ENCODE measurements at regions not wholly inside any gene's neighbourhood (a gene's known extent, or its start where the extent isn't known, plus 50 kb on each side); places are given as distances from the start of the nearest gene placed in this dataset.

DNA sequence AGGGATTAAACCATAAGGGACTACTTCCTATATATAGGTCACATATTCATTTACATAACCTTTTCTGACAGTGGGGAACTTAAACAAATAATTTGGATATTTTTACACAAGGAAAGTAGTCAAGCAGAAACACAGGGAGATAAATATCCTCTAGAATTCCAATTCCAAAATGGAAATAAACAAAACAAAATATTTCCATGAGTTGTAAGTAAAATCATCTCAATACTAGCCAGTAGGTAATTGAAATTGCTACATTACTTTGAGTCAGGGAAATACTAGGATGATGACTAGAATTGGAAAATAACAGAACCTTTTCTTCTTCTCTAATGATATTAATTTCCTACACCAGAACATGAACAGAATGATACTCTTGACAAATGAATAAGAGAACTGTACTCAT lies 1308.1 kb upstream of the GJE1 start:
- no peak overlapping the region for H3K27ac ChIP-seq (ENCODE audit: low read depth in 1 of 2, low read length in 2 of 2)
- intact Hi-C loops (cut with DNase I): no loop called here
- H3K9me3 ChIP-seq (ENCODE audit: control insufficient read depth, low read length): no peaks in the 10 kb centered on the region
- no peaks in the 10 kb centered on the region for H3K27me3 ChIP-seq (ENCODE audit: control insufficient read depth in 1 of 2, insufficient read depth in 2 of 2, low read length in 1 of 2)
- H3K36me3 ChIP-seq (ENCODE audit: control insufficient read depth in 1 of 2, insufficient read depth in 2 of 2, low read length in 1 of 2): no peaks in the 10 kb centered on the region
- ATAC-seq (ENCODE audit: low FRiP score): no peak
- no peaks in the 10 kb centered on the region for H3K4me1 ChIP-seq (ENCODE audit: control insufficient read depth in 1 of 2, insufficient read depth in 2 of 2, low read length in 2 of 2)
- no peak for DNase-seq
- H3K4me3 ChIP-seq (ENCODE audit: low read length in 2 of 2): no peak overlapping the region

DNA sequence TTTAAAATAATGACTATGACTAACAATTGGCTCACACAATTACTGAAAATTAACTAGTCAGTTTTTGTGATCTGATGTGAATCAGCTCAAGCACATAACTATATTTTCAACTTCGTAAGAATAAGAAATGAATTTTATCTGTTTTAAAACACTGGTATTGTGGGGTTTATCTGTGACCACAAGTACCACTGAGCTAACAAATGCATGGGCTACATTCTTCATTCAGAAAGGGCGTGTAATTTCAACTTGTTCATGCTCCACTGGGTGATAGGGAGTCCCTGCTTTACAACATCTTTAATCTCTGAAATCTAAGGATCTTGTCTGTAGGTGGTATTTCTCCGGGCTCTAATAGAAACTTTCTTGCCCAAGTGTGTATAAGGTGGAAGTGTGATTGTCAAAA lies 1311.5 kb upstream of the GJE1 start:
- DNase-seq (no peak), ATAC-seq (ENCODE audit: low FRiP score) (no peak)
- no peak overlapping the region for H3K4me3 ChIP-seq (ENCODE audit: low read length in 2 of 2)
- intact Hi-C loops (cut with DNase I): no loop called here
- no peaks in the 10 kb centered on the region for H3K4me1 ChIP-seq (ENCODE audit: control insufficient read depth in 1 of 2, insufficient read depth in 2 of 2, low read length in 2 of 2)
- 91 to 94% methylated on average over 3 of the region's 3 CpGs for WGBS, 2 donors
- no peaks in the 10 kb centered on the region for H3K36me3 ChIP-seq (ENCODE audit: control insufficient read depth in 1 of 2, insufficient read depth in 2 of 2, low read length in 1 of 2)
- H3K27me3 ChIP-seq (ENCODE audit: control insufficient read depth in 1 of 2, insufficient read depth in 2 of 2, low read length in 1 of 2): no peaks in the 10 kb centered on the region
- H3K9me3 ChIP-seq (ENCODE audit: control insufficient read depth, low read length): no peaks in the 10 kb centered on the region
- no peak overlapping the region for H3K27ac ChIP-seq (ENCODE audit: low read depth in 1 of 2, low read length in 2 of 2)

- Histone ChIP-seq H3K27ac (ENCODE audit: low read depth in 1 of 2, low read length in 2 of 2) (no peak overlapping the region), H3K36me3 (ENCODE audit: control insufficient read depth in 1 of 2, insufficient read depth in 2 of 2, low read length in 1 of 2) (no peaks in the 10 kb centered on the region), H3K4me3 (ENCODE audit: low read length in 2 of 2) (no peak overlapping the region), H3K4me1 (ENCODE audit: control insufficient read depth in 1 of 2, insufficient read depth in 2 of 2, low read length in 2 of 2) (no peaks in the 10 kb centered on the region), H3K9me3 (ENCODE audit: control insufficient read depth, low read length) (no peaks in the 10 kb centered on the region), H3K27me3 (ENCODE audit: control insufficient read depth in 1 of 2, insufficient read depth in 2 of 2, low read length in 1 of 2) (no peaks in the 10 kb centered on the region)
- ATAC-seq (ENCODE audit: low FRiP score): no peak
- intact Hi-C loops (cut with DNase I): no loop called here
- 70 to 71% methylated on average over 3 of the region's 3 CpGs for WGBS, 2 donors
- no peak for DNase-seq
Observed at GRCh38 chr6:140817176-140817575, 1315.5 kb upstream of the GJE1 start.

DNA sequence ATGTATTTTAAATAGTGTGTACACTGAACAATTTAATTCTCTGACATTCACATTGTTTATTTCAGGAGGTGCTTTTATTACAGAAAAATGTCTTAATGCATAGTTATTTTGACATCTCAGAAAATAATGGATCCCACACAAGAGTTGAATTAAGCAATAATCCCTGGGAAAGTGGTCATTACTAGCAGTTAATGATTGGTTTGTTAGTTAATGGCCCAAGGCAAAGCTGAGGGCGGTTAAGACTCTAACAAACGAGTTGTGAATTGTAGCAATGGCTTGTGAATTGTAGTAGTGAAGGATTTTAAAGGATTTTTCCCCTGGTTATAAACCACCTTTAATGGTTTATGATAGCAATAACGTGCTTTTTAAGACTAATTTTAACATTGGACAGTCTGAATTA lies 1316.0 kb upstream of the GJE1 start:
- WGBS, 2 donors: 90 to 92% methylated on average over 3 of the region's 3 CpGs
- no peak overlapping the region for H3K4me3 ChIP-seq (ENCODE audit: low read length in 2 of 2)
- no peak overlapping the region for H3K27ac ChIP-seq (ENCODE audit: low read depth in 1 of 2, low read length in 2 of 2)
- H3K27me3 ChIP-seq (ENCODE audit: control insufficient read depth in 1 of 2, insufficient read depth in 2 of 2, low read length in 1 of 2): no peaks in the 10 kb centered on the region
- intact Hi-C loops (cut with DNase I): no loop called here
- H3K9me3 ChIP-seq (ENCODE audit: control insufficient read depth, low read length): no peaks in the 10 kb centered on the region
- H3K36me3 ChIP-seq (ENCODE audit: control insufficient read depth in 1 of 2, insufficient read depth in 2 of 2, low read length in 1 of 2): no peaks in the 10 kb centered on the region
- DNase-seq (no peak), ATAC-seq (ENCODE audit: low FRiP score) (no peak)
- no peaks in the 10 kb centered on the region for H3K4me1 ChIP-seq (ENCODE audit: control insufficient read depth in 1 of 2, insufficient read depth in 2 of 2, low read length in 2 of 2)

- peaks cover 0 to 1% of the 10 kb centered on the region in 2 donors for H3K4me1 ChIP-seq (ENCODE audit: control insufficient read depth in 1 of 2, insufficient read depth in 2 of 2, low read length in 2 of 2)
- no peaks in the 10 kb centered on the region for H3K27me3 ChIP-seq (ENCODE audit: control insufficient read depth in 1 of 2, insufficient read depth in 2 of 2, low read length in 1 of 2)
- no peaks in the 10 kb centered on the region for H3K36me3 ChIP-seq (ENCODE audit: control insufficient read depth in 1 of 2, insufficient read depth in 2 of 2, low read length in 1 of 2)
- no peak for DNase-seq
- H3K27ac ChIP-seq (ENCODE audit: low read depth in 1 of 2, low read length in 2 of 2): no peak overlapping the region
- intact Hi-C loops (cut with DNase I): no loop called here
- WGBS, 2 donors: 94 to 95% methylated on average over 2 of the region's 2 CpGs
- ATAC-seq (ENCODE audit: low FRiP score): no peak
- no peak overlapping the region for H3K4me3 ChIP-seq (ENCODE audit: low read length in 2 of 2)
- H3K9me3 ChIP-seq (ENCODE audit: control insufficient read depth, low read length): no peaks in the 10 kb centered on the region
Observed at GRCh38 chr6:140812636-140813035, 1320.1 kb upstream of the GJE1 start.

DNA sequence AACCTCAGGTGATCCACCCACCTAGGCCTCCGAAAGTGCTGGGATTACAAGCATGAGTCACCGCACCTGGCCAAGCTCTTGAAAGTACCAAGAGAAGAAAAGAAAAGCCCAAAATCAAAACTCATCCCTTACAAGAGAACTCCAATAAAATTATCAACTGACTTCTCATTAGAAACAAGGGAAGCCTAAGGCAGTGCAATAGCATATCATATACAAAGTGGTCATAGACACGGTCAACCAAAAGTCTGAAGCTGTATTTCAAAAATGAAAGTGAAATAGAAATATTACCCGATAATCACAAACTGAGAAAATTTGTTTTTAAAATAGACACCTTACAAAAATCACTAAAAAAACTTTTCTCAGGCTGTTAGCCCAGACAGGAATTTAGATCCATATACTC lies 1321.1 kb upstream of the GJE1 start:
- peaks cover 0 to 1% of the 10 kb centered on the region in 2 donors for H3K4me1 ChIP-seq (ENCODE audit: control insufficient read depth in 1 of 2, insufficient read depth in 2 of 2, low read length in 2 of 2)
- H3K9me3 ChIP-seq (ENCODE audit: control insufficient read depth, low read length): no peaks in the 10 kb centered on the region
- 68 to 73% methylated on average over 4 of the region's 4 CpGs for WGBS, 2 donors
- no peaks in the 10 kb centered on the region for H3K27me3 ChIP-seq (ENCODE audit: control insufficient read depth in 1 of 2, insufficient read depth in 2 of 2, low read length in 1 of 2)
- ATAC-seq (ENCODE audit: low FRiP score) (no peak), DNase-seq (no peak)
- H3K4me3 ChIP-seq (ENCODE audit: low read length in 2 of 2): no peak overlapping the region
- no peaks in the 10 kb centered on the region for H3K36me3 ChIP-seq (ENCODE audit: control insufficient read depth in 1 of 2, insufficient read depth in 2 of 2, low read length in 1 of 2)
- no peak overlapping the region for H3K27ac ChIP-seq (ENCODE audit: low read depth in 1 of 2, low read length in 2 of 2)
- intact Hi-C loops (cut with DNase I): no loop called here

GRCh38 chr6:140809694-140810101 lies 1323.0 kb upstream of the GJE1 start:
- intact Hi-C loops (cut with DNase I): no loop called here
- Histone ChIP-seq H3K4me3 (ENCODE audit: low read length in 2 of 2) (no peak overlapping the region), H3K36me3 (ENCODE audit: control insufficient read depth in 1 of 2, insufficient read depth in 2 of 2, low read length in 1 of 2) (no peaks in the 10 kb centered on the region), H3K27ac (ENCODE audit: low read depth in 1 of 2, low read length in 2 of 2) (no peak overlapping the region), H3K9me3 (ENCODE audit: control insufficient read depth, low read length) (no peaks in the 10 kb centered on the region), H3K4me1 (ENCODE audit: control insufficient read depth in 1 of 2, insufficient read depth in 2 of 2, low read length in 2 of 2) (peaks cover 0 to 1% of the 10 kb centered on the region in 2 donors), H3K27me3 (ENCODE audit: control insufficient read depth in 1 of 2, insufficient read depth in 2 of 2, low read length in 1 of 2) (no peaks in the 10 kb centered on the region)
- ATAC-seq (ENCODE audit: low FRiP score) (no peak), DNase-seq (no peak)
- 93 to 95% methylated on average over 3 of the region's 3 CpGs for WGBS, 2 donors

DNA sequence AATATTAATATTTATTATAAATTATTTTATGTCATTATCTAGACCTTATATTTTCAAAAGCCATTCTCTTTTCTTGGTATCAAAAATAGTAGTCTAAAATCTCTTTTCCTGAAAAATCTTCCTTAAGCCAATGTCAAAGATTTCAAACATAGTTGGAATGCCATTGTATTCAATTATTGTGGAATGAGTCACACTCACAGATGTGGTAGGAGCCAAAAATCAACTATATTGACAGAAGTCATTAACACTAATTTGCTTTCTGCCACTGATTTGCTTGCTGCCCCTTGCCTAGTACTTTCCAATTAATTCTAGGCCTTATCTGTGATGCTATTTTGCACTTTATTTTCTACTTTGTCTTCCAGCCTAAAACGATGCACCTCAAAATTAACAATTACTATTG lies 1326.3 kb upstream of the GJE1 start:
- Histone ChIP-seq H3K4me1 (ENCODE audit: control insufficient read depth in 1 of 2, insufficient read depth in 2 of 2, low read length in 2 of 2) (peaks cover 0 to 1% of the 10 kb centered on the region in 2 donors), H3K27ac (ENCODE audit: low read depth in 1 of 2, low read length in 2 of 2) (no peak overlapping the region), H3K9me3 (ENCODE audit: control insufficient read depth, low read length) (no peaks in the 10 kb centered on the region), H3K4me3 (ENCODE audit: low read length in 2 of 2) (no peak overlapping the region), H3K27me3 (ENCODE audit: control insufficient read depth in 1 of 2, insufficient read depth in 2 of 2, low read length in 1 of 2) (no peaks in the 10 kb centered on the region), H3K36me3 (ENCODE audit: control insufficient read depth in 1 of 2, insufficient read depth in 2 of 2, low read length in 1 of 2) (no peaks in the 10 kb centered on the region)
- WGBS, 2 donors: 91 to 95% methylated on average over 1 of the region's 1 CpG
- intact Hi-C loops (cut with DNase I): no loop called here
- ATAC-seq (ENCODE audit: low FRiP score) (no peak), DNase-seq (no peak)

DNA sequence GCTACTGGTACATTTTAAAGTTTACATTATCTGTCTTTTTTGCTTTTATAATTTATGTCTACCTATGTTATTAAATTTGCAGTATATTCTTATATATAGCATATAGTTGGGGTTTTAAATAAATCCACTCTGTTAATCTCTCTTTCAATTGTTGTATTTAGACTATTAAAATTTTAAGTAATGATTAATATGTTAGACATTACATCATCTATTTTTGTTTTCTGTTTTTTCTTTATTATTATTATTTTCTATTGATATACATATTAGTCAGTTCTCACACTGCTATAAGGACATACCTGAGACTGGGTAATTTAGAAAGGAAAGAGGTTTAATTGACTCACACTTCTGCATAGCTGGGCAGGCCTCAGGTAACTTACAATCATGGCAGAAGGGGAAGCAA lies 1338.2 kb upstream of the GJE1 start:
- Histone ChIP-seq H3K27ac (ENCODE audit: low read depth in 1 of 2, low read length in 2 of 2) (no peak overlapping the region), H3K4me3 (ENCODE audit: low read length in 2 of 2) (no peak overlapping the region), H3K36me3 (ENCODE audit: control insufficient read depth in 1 of 2, insufficient read depth in 2 of 2, low read length in 1 of 2) (no peaks in the 10 kb centered on the region), H3K4me1 (ENCODE audit: control insufficient read depth in 1 of 2, insufficient read depth in 2 of 2, low read length in 2 of 2) (no peaks in the 10 kb centered on the region), H3K27me3 (ENCODE audit: control insufficient read depth in 1 of 2, insufficient read depth in 2 of 2, low read length in 1 of 2) (no peaks in the 10 kb centered on the region), H3K9me3 (ENCODE audit: control insufficient read depth, low read length) (peaks cover 4% of the 10 kb centered on the region)
- intact Hi-C loops (cut with DNase I): no loop called here
- DNase-seq (no peak), ATAC-seq (ENCODE audit: low FRiP score) (no peak)
